CD4-positive, alpha-beta T cell treated with Interleukin-6 for 4 hours (primary cell): ENCODE measurements at regions not wholly inside any gene's neighbourhood (a gene's known extent, or its start where the extent isn't known, plus 50 kb on each side); places are given as distances from the start of the nearest gene placed in this dataset.

Experiments used
- DNase-seq: peaks from one replicate; pipeline ENCODE4 v3.0.0-alpha.2; 2020; ENCODE audit warnings: mixed read lengths

- DNase-seq = peak; percentile 70
These were observed 60.0 kb upstream of the STEAP1B start for GRCh38 chr7:22559829-22560489.

GRCh38 chr7:22557167-22557566 is 57.2 kb upstream of the STEAP1B start:
- no peak for DNase-seq

- DNase-seq = no peak
These were observed 55.5 kb upstream of the STEAP1B start for GRCh38 chr7:22555476-22555875.

GRCh38 chr7:22554184-22554583 is 54.2 kb upstream of the STEAP1B start:
- no peak for DNase-seq

GRCh38 chr7:22551768-22552513 is 52.0 kb upstream of the STEAP1B start:
- DNase-seq = no peak

GRCh38 chr7:22550514-22551030 is 50.6 kb upstream of the STEAP1B start:
- no peak for DNase-seq

GRCh38 chr7:22549667-22550513 is 49.9 kb upstream of the STEAP1B start:
- peak; percentile 19 for DNase-seq
